GM12891 (cell line): ENCODE measurements at regions not wholly inside any gene's neighbourhood (a gene's known extent, or its start where the extent isn't known, plus 50 kb on each side); places are given as distances from the start of the nearest gene placed in this dataset.

Source experiments
- POLR2AphosphoS5 ChIP-seq: IDR thresholded peaks from 2 replicates; pipeline ENCODE4 v1.6.1; 2011; ENCODE audit warnings: low read depth, low read length, control low read depth
- TAF1 ChIP-seq: IDR thresholded peaks from 2 replicates; pipeline ENCODE4 v1.6.1; 2011; ENCODE audit warnings: low read depth, low read length, control low read depth

- no peak for TF ChIP-seq TAF1
- TF ChIP-seq POLR2AphosphoS5 = no peak
These were observed 352.6 kb upstream of the SGCD start for GRCh38 chr5:155974369-155974768.
